ENCODE measurements at regions not wholly inside any gene's neighbourhood (a gene's known extent, or its start where the extent isn't known, plus 50 kb on each side); places are given as distances from the start of the nearest gene placed in this dataset.
"Not testable (repeated sequence)": the region's sequence is repeated elsewhere in the genome, so short reads cannot be mapped to it uniquely, and the experiment has no call there.

- TF ChIP-seq MAX (IDR thresholded peaks at IDR 0.05); HOXA7 (CRISPR knock-in tag; IDR thresholded peaks at IDR 0.05): not testable (repeated sequence)
Measured at GRCh38 chr11:71764695-71765491, 68.1 kb upstream of the DEFB108B start.

Data from HepG2 (cell line).